ENCODE measurements at regions not wholly inside any gene's neighbourhood (a gene's known extent, or its start where the extent isn't known, plus 50 kb on each side); places are given as distances from the start of the nearest gene placed in this dataset.

GRCh38 chr6:18314317-18314997, 50.1 kb upstream of the DEK start:
- no peaks in the 10 kb centered on the region for H3K79me2 ChIP-seq (ENCODE audit: control insufficient read depth, insufficient read depth, low read length)
- H3K27me3 ChIP-seq (ENCODE audit: control insufficient read depth, insufficient read depth, low read length) = no peaks in the 10 kb centered on the region
- no peak overlapping the region for H3K4me3 ChIP-seq (replicated peaks in 1 of 4; ENCODE audit: control extremely low read depth in 1 of 4, insufficient read depth in 1 of 4, low read depth in 3 of 4, low read length in 4 of 4)
- no peak overlapping the region for H3K27ac ChIP-seq (ENCODE audit: insufficient read depth, low read length)
- no peak for DNase-seq (ENCODE audit: low read depth in 2 of 2)
- H3K36me3 ChIP-seq (ENCODE audit: control insufficient read depth, insufficient read depth, low read length) = no peaks in the 10 kb centered on the region
- H2AFZ ChIP-seq (ENCODE audit: low read length) = no peak overlapping the region
- H3K4me2 ChIP-seq (ENCODE audit: extremely low read depth, insufficient read depth, low read length) = no peak overlapping the region
- no peaks in the 10 kb centered on the region for H4K20me1 ChIP-seq (ENCODE audit: control insufficient read depth, extremely low read depth, insufficient read depth, low read length)
- H3K9me3 ChIP-seq (ENCODE audit: control insufficient read depth, insufficient read depth, low read depth, low read length) = no peaks in the 10 kb centered on the region
- H3K4me1 ChIP-seq (ENCODE audit: control insufficient read depth, extremely low read depth, insufficient read depth, low read length) = peaks cover 4% of the 10 kb centered on the region
- no peak for TF ChIP-seq EZH2 (IDR thresholded peaks at IDR 0.05; ENCODE audit: low read length, missing control alignments)
- TF ChIP-seq, protein P1, sequence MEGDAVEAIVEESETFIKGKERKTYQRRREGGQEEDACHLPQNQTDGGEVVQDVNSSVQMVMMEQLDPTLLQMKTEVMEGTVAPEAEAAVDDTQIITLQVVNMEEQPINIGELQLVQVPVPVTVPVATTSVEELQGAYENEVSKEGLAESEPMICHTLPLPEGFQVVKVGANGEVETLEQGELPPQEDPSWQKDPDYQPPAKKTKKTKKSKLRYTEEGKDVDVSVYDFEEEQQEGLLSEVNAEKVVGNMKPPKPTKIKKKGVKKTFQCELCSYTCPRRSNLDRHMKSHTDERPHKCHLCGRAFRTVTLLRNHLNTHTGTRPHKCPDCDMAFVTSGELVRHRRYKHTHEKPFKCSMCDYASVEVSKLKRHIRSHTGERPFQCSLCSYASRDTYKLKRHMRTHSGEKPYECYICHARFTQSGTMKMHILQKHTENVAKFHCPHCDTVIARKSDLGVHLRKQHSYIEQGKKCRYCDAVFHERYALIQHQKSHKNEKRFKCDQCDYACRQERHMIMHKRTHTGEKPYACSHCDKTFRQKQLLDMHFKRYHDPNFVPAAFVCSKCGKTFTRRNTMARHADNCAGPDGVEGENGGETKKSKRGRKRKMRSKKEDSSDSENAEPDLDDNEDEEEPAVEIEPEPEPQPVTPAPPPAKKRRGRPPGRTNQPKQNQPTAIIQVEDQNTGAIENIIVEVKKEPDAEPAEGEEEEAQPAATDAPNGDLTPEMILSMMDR (conservative IDR thresholded peaks at IDR 0.05 in 1 of 2, IDR thresholded peaks at IDR 0.05 in 1 of 2; ENCODE audit: low read depth in 1 of 2, low read length in 2 of 2) = no peak
- no peak overlapping the region for H3K9ac ChIP-seq (ENCODE audit: insufficient read depth, low read length)

Data from fibroblast of lung (primary cell).